ENCODE measurements at regions not wholly inside any gene's neighbourhood (a gene's known extent, or its start where the extent isn't known, plus 50 kb on each side); places are given as distances from the start of the nearest gene placed in this dataset.

- no peak overlapping the region for H3K27ac ChIP-seq (ENCODE audit: low read depth, low read length)
- H2AFZ ChIP-seq (ENCODE audit: low read length, unreplicated experiment): no peak overlapping the region
- H3K4me3 ChIP-seq (ENCODE audit: low read depth, low read length): no peak overlapping the region
- H3K4me1 ChIP-seq (ENCODE audit: control insufficient read depth, insufficient read depth, low read length, unreplicated experiment): peaks cover 16% of the 10 kb centered on the region
- no peaks in the 10 kb centered on the region for H3K27me3 ChIP-seq (ENCODE audit: insufficient read depth, low read length)
- H3K79me2 ChIP-seq (ENCODE audit: control insufficient read depth, insufficient read depth, low read length, unreplicated experiment): no peaks in the 10 kb centered on the region
- no peaks in the 10 kb centered on the region for H3K36me3 ChIP-seq (ENCODE audit: insufficient read depth, low read length)
Observed at GRCh38 chr14:49313108-49313507, 273.1 kb downstream of the RPS29 start.

GRCh38 chr14:49310298-49310697, 275.9 kb downstream of the RPS29 start:
- no peaks in the 10 kb centered on the region for H3K27me3 ChIP-seq (ENCODE audit: insufficient read depth, low read length)
- H3K4me1 ChIP-seq (ENCODE audit: control insufficient read depth, insufficient read depth, low read length, unreplicated experiment): peaks cover 9% of the 10 kb centered on the region
- no peaks in the 10 kb centered on the region for H3K36me3 ChIP-seq (ENCODE audit: insufficient read depth, low read length)
- H3K4me3 ChIP-seq (ENCODE audit: low read depth, low read length): no peak overlapping the region
- H2AFZ ChIP-seq (ENCODE audit: low read length, unreplicated experiment): no peak overlapping the region
- H3K27ac ChIP-seq (ENCODE audit: low read depth, low read length): no peak overlapping the region
- H3K79me2 ChIP-seq (ENCODE audit: control insufficient read depth, insufficient read depth, low read length, unreplicated experiment): no peaks in the 10 kb centered on the region

DNA sequence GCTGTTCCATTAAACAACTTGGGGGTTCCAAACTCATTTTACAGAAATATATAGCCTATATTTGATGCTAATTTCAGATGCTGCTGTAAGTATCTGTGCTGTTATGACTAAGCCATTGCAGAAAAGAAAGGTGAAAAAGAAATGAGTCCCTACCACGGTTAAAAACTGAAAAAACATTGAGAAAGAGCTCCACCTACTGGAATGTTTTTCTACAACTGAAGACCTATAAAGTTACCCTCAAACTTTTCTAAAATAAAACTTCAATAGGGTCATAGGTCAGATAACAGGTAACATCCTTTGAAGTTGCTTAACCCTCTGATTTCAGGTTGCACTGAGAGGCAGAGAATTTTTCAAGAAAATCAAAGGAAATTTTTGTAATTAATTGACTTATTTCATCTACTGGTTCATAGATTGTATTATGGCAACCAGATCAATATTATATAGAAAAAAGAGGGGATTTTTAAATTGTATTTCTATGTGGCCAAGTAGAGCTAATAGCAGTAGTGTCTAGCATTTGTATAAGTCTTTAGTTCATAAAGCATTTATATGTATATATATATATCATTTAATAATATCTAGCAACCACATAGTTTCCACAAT, 279.9 kb downstream of the RPS29 start:
- Histone ChIP-seq H3K27me3 (ENCODE audit: insufficient read depth, low read length) (0 out of 2 replicates have a peak, but pooled peaks cover 6% of the 10 kb centered on the region), H3K27ac (ENCODE audit: low read depth, low read length) (no peak overlapping the region), H3K4me1 (ENCODE audit: control insufficient read depth, insufficient read depth, low read length, unreplicated experiment) (no peaks in the 10 kb centered on the region), H3K36me3 (ENCODE audit: insufficient read depth, low read length) (no peaks in the 10 kb centered on the region), H3K79me2 (ENCODE audit: control insufficient read depth, insufficient read depth, low read length, unreplicated experiment) (no peaks in the 10 kb centered on the region), H2AFZ (ENCODE audit: low read length, unreplicated experiment) (no peak overlapping the region), H3K4me3 (ENCODE audit: low read depth, low read length) (no peak overlapping the region)

GRCh38 chr14:49303946-49304516, 282.1 kb downstream of the RPS29 start:
- Histone ChIP-seq H3K4me1 (ENCODE audit: control insufficient read depth, insufficient read depth, low read length, unreplicated experiment) (no peaks in the 10 kb centered on the region), H3K36me3 (ENCODE audit: insufficient read depth, low read length) (no peaks in the 10 kb centered on the region), H3K79me2 (ENCODE audit: control insufficient read depth, insufficient read depth, low read length, unreplicated experiment) (no peaks in the 10 kb centered on the region), H3K27ac (ENCODE audit: low read depth, low read length) (no peak overlapping the region), H3K27me3 (ENCODE audit: insufficient read depth, low read length) (0 out of 2 replicates have a peak, but pooled peaks cover 9% of the 10 kb centered on the region), H3K4me3 (ENCODE audit: low read depth, low read length) (no peak overlapping the region), H2AFZ (ENCODE audit: low read length, unreplicated experiment) (no peak overlapping the region)

DNA sequence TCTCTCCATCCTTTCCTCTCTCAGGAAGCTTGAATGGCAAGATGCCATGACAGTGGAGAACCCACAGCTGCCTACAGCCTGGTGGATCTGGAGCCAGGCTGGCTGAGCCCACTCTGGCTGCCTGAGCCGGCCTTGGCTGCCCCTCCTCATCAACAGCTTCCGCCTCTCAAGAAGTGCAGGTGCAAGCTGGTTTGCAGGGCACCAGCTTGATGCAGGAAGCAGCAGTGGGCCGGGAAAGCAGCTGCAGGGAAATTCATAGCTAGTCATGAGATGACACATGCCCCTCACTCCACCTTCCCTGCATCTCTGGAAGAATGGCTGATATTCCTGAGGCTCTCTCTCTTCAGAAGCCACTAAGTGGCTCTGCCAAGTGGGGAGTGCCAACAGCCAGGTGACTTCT, 289.1 kb downstream of the RPS29 start:
- H3K27me3 ChIP-seq (ENCODE audit: insufficient read depth, low read length): peaks cover 43% of the 10 kb centered on the region
- no peak overlapping the region for H3K27ac ChIP-seq (ENCODE audit: low read depth, low read length)
- no peak overlapping the region for H3K4me3 ChIP-seq (ENCODE audit: low read depth, low read length)
- H3K4me1 ChIP-seq (ENCODE audit: control insufficient read depth, insufficient read depth, low read length, unreplicated experiment): no peaks in the 10 kb centered on the region
- no peaks in the 10 kb centered on the region for H3K79me2 ChIP-seq (ENCODE audit: control insufficient read depth, insufficient read depth, low read length, unreplicated experiment)
- no peaks in the 10 kb centered on the region for H3K36me3 ChIP-seq (ENCODE audit: insufficient read depth, low read length)
- H2AFZ ChIP-seq (ENCODE audit: low read length, unreplicated experiment): no peak overlapping the region

DNA sequence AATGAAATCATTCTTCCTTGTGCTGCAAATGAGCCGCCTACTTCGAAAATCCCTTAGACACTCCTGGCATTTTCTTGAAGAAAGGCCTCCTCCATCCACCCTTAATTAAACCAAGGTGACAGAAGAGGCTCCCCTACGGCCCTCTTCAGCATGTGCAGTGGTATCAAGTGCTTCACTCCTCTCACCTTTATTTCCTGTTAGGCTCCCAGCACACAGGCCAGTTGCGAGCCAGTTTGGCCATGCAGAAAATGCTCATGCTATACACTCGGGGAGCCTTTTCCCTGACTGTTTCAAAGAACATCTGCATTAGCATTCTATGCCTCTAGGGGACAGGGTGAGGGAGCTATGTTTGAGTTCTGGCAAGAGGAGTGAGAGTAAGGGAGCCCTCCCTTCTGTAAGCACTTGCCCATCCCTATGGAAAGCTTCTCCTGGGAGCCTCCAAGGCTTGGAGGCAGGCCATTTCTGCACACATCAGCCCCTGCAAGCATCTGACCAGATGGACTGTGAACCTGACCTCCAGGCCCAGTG, 291.5 kb downstream of the RPS29 start:
- H3K4me1 ChIP-seq (ENCODE audit: control insufficient read depth, insufficient read depth, low read length, unreplicated experiment): no peaks in the 10 kb centered on the region
- H3K27me3 ChIP-seq (ENCODE audit: insufficient read depth, low read length): peaks cover 58% of the 10 kb centered on the region
- no peaks in the 10 kb centered on the region for H3K36me3 ChIP-seq (ENCODE audit: insufficient read depth, low read length)
- no peak overlapping the region for H2AFZ ChIP-seq (ENCODE audit: low read length, unreplicated experiment)
- no peak overlapping the region for H3K4me3 ChIP-seq (ENCODE audit: low read depth, low read length)
- no peaks in the 10 kb centered on the region for H3K79me2 ChIP-seq (ENCODE audit: control insufficient read depth, insufficient read depth, low read length, unreplicated experiment)
- no peak overlapping the region for H3K27ac ChIP-seq (ENCODE audit: low read depth, low read length)

- Histone ChIP-seq H3K36me3 (ENCODE audit: insufficient read depth, low read length) (no peaks in the 10 kb centered on the region), H3K27ac (ENCODE audit: low read depth, low read length) (no peak overlapping the region), H3K4me3 (ENCODE audit: low read depth, low read length) (no peak overlapping the region), H3K27me3 (ENCODE audit: insufficient read depth, low read length) (peaks cover 71% of the 10 kb centered on the region), H3K79me2 (ENCODE audit: control insufficient read depth, insufficient read depth, low read length, unreplicated experiment) (no peaks in the 10 kb centered on the region), H3K4me1 (ENCODE audit: control insufficient read depth, insufficient read depth, low read length, unreplicated experiment) (no peaks in the 10 kb centered on the region), H2AFZ (ENCODE audit: low read length, unreplicated experiment) (no peak overlapping the region)
Observed at GRCh38 chr14:49287004-49287403, 299.2 kb downstream of the RPS29 start.

GRCh38 chr14:49286257-49286983, 299.8 kb downstream of the RPS29 start:
- Histone ChIP-seq H3K4me1 (ENCODE audit: control insufficient read depth, insufficient read depth, low read length, unreplicated experiment) (no peaks in the 10 kb centered on the region), H3K4me3 (ENCODE audit: low read depth, low read length) (no peak overlapping the region), H3K36me3 (ENCODE audit: insufficient read depth, low read length) (no peaks in the 10 kb centered on the region), H3K27ac (ENCODE audit: low read depth, low read length) (no peak overlapping the region), H3K27me3 (ENCODE audit: insufficient read depth, low read length) (peaks cover 69% of the 10 kb centered on the region), H3K79me2 (ENCODE audit: control insufficient read depth, insufficient read depth, low read length, unreplicated experiment) (no peaks in the 10 kb centered on the region), H2AFZ (ENCODE audit: low read length, unreplicated experiment) (no peak overlapping the region)

DNA sequence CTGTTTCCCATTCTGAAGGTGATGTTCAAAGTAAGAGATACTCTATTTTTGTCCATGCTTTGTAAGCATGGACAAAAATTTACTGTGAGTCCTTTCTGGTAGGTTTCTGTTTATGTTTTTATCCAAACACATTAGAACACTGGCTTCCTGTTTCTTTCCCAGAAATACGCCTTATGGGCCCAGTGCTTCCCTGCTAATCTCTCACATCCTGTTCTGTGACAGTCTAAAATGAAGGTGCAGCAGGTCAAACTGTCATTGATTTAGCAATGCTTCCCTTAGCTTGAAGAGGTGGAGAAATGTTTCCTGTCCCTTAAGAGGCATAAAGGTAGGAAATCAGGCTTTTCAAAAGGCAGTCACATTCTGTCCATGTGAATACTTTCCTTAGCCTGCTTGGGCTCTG, 305.6 kb downstream of the RPS29 start:
- Histone ChIP-seq H3K79me2 (ENCODE audit: control insufficient read depth, insufficient read depth, low read length, unreplicated experiment) (no peaks in the 10 kb centered on the region), H3K36me3 (ENCODE audit: insufficient read depth, low read length) (no peaks in the 10 kb centered on the region), H3K4me3 (ENCODE audit: low read depth, low read length) (no peak overlapping the region), H3K27ac (ENCODE audit: low read depth, low read length) (no peak overlapping the region), H3K27me3 (ENCODE audit: insufficient read depth, low read length) (peaks cover 70% of the 10 kb centered on the region), H2AFZ (ENCODE audit: low read length, unreplicated experiment) (no peak overlapping the region), H3K4me1 (ENCODE audit: control insufficient read depth, insufficient read depth, low read length, unreplicated experiment) (no peaks in the 10 kb centered on the region)

DNA sequence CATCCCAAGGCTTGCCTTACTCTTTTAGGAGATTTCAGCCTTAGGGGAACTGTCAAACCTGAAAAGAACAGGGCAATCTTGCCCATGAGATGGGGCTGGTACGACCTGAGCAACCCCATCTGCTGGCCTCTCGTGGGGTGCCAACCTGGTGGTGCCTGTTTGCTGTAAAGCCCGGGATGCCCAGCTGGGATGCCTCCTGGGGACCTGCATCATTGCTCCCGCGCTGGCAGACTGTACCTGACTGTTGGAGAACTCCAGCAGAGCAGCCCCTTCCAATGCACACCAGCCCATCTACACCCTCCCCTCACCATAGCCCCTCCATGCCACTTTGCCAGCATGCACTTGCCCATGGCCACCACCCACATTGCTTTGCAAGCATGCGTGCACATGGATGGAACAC, 335.7 kb downstream of the RPS29 start:
- Histone ChIP-seq H2AFZ (ENCODE audit: low read length, unreplicated experiment) (no peak overlapping the region), H3K36me3 (ENCODE audit: insufficient read depth, low read length) (no peaks in the 10 kb centered on the region), H3K27me3 (ENCODE audit: insufficient read depth, low read length) (peaks cover 4% of the 10 kb centered on the region; the same call in 1 of the 2 replicates), H3K4me1 (ENCODE audit: control insufficient read depth, insufficient read depth, low read length, unreplicated experiment) (peaks cover 18% of the 10 kb centered on the region), H3K27ac (ENCODE audit: low read depth, low read length) (no peak overlapping the region), H3K4me3 (ENCODE audit: low read depth, low read length) (no peak overlapping the region), H3K79me2 (ENCODE audit: control insufficient read depth, insufficient read depth, low read length, unreplicated experiment) (no peaks in the 10 kb centered on the region)

- Histone ChIP-seq H3K27me3 (ENCODE audit: insufficient read depth, low read length) (peaks cover 4% of the 10 kb centered on the region; the same call in 1 of the 2 replicates), H3K4me1 (ENCODE audit: control insufficient read depth, insufficient read depth, low read length, unreplicated experiment) (peaks cover 18% of the 10 kb centered on the region)
Observed at GRCh38 chr14:49250109-49250508, 336.1 kb downstream of the RPS29 start.

More at GRCh38 chr14:49250109-49250508, 336.1 kb downstream of the RPS29 start:
- no peak overlapping the region for H3K27ac ChIP-seq (ENCODE audit: low read depth, low read length)
- H3K4me3 ChIP-seq (ENCODE audit: low read depth, low read length): no peak overlapping the region
- H2AFZ ChIP-seq (ENCODE audit: low read length, unreplicated experiment): no peak overlapping the region
- H3K79me2 ChIP-seq (ENCODE audit: control insufficient read depth, insufficient read depth, low read length, unreplicated experiment): no peaks in the 10 kb centered on the region
- H3K36me3 ChIP-seq (ENCODE audit: insufficient read depth, low read length): no peaks in the 10 kb centered on the region

All from ACC112 (cell line).